HFFc6 (cell line): ENCODE measurements at regions not wholly inside any gene's neighbourhood (a gene's known extent, or its start where the extent isn't known, plus 50 kb on each side); places are given as distances from the start of the nearest gene placed in this dataset.

Source experiments
- DNase-seq: peaks from one replicate; pipeline ENCODE4 v3.0.0-alpha.2; 2018
- H3K27ac Mint-ChIP-seq: 2 replicates; pipeline ENCODE4 v1.8.0; 2020; ENCODE audit warnings: mild to moderate bottlenecking, mixed read lengths
- H3K27me3 Mint-ChIP-seq: 2 replicates; pipeline ENCODE4 v1.8.0; 2021; ENCODE audit warnings: mild to moderate bottlenecking, moderate library complexity, mixed read lengths; ENCODE audit not compliant: insufficient read depth
- H3K36me3 Mint-ChIP-seq: 2 replicates; pipeline ENCODE4 v1.8.0; 2021; ENCODE audit warnings: low read depth, mixed read lengths
- H3K4me1 Mint-ChIP-seq: 2 replicates; pipeline ENCODE4 v1.8.0; 2020; ENCODE audit warnings: low read depth, mixed read lengths
- H3K4me3 Mint-ChIP-seq: 2 replicates; pipeline ENCODE4 v1.8.0; 2020; ENCODE audit warnings: mild to moderate bottlenecking, moderate library complexity, mixed read lengths
- H3K9me3 Mint-ChIP-seq: 2 replicates; pipeline ENCODE4 v1.8.0; 2020; ENCODE audit warnings: mild to moderate bottlenecking, mixed read lengths
- CTCF ChIP-seq: fragments of 200-600 bp; sonication (generic); IDR thresholded peaks from 2 replicates; pipeline ENCODE4 v1.5.0; 2021; ENCODE audit warnings: antibody characterized with exemption, mild to moderate bottlenecking

- Mint-ChIP-seq H3K27me3 (no peaks in the 10 kb centered on the region; the same call in none of the 2 replicates), H3K9me3 (no peaks in the 10 kb centered on the region), H3K36me3 (no peaks in the 10 kb centered on the region), H3K4me3 (no peak overlapping the region), H3K4me1 (no peaks in the 10 kb centered on the region), H3K27ac (no peak overlapping the region)
- TF ChIP-seq CTCF = no peak
- no peak for DNase-seq
These were observed 82.3 kb upstream of the EDNRA start for GRCh38 chr4:147398556-147398955.

GRCh38 chr4:147400721-147401120, 80.2 kb upstream of the EDNRA start:
- H3K4me1 Mint-ChIP-seq = no peaks in the 10 kb centered on the region
- no peak overlapping the region for H3K27ac Mint-ChIP-seq
- DNase-seq = no peak
- H3K36me3 Mint-ChIP-seq = no peaks in the 10 kb centered on the region
- H3K9me3 Mint-ChIP-seq = peaks cover 13% of the 10 kb centered on the region
- no peaks in the 10 kb centered on the region; the same call in 1 of the 2 replicates for H3K27me3 Mint-ChIP-seq
- TF ChIP-seq CTCF = no peak
- H3K4me3 Mint-ChIP-seq = no peak overlapping the region

DNA sequence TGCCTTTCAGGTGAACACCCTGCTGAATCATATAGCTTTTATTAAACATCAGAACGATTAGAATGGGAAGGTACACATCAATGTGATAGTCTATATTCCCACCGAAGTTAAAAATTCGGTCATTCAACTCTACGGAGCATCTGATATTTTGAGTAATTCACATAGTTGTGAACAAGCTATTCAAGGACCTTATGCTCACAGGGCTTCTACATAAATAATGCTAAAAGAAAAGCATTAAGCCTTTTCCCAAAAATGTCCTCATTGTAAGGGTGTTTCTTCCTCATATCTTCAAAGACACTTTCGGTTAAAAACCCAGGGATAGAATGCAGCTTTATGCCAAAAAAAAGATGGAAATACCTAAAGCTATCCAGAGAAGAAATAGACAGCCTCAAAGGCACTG, 79.7 kb upstream of the EDNRA start:
- no peak overlapping the region for H3K27ac Mint-ChIP-seq
- no peak for TF ChIP-seq CTCF

DNA sequence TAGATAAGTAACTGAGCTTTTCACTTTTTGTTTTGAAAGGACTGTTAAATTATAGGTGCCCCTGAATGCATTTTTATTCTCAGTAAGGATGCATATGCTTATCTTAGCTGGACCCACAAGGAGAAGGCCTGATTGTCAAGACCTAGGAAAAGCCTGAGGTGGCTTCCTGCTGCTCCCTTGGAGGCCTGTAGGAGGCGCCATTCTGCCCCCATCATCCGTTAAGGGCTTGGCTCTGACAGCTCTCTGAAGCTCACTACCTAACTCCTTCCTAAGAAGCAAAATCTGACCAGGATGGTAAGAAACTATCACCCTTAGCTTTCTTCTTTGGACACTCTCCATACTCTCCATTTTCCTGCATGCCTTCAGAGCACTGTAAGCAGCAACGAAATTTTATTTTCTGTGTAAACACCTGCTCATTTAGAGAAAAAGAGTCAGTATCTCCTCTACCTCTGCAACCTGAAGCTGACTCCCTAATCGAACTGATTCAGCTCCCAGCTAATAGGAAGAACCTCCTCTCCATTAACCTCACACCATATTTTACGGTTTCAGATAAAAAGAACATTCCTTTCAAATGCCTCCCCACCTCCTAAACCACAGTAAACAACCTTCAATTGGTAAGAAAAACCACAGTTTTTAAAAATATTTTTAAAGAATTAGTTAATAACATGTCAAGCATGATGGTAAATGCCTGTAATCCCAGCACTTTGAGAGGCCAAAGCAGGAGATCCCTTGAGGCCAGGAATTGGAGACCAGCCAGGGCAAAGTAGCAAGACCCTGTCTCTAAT, 73.4 kb upstream of the EDNRA start:
- peaks cover 13% of the 10 kb centered on the region for H3K9me3 Mint-ChIP-seq
- no peaks in the 10 kb centered on the region for H3K36me3 Mint-ChIP-seq
- H3K4me3 Mint-ChIP-seq = no peak overlapping the region
- H3K27ac Mint-ChIP-seq = no peak overlapping the region
- DNase-seq = no peak
- peaks cover 2% of the 10 kb centered on the region; the same call in 1 of the 2 replicates for H3K27me3 Mint-ChIP-seq
- TF ChIP-seq CTCF = peak; percentile 62
- H3K4me1 Mint-ChIP-seq = no peaks in the 10 kb centered on the region

More for the DNA sequence above, 79.7 kb upstream of the EDNRA start:
- Mint-ChIP-seq H3K4me1 (no peaks in the 10 kb centered on the region), H3K4me3 (no peak overlapping the region), H3K27me3 (no peaks in the 10 kb centered on the region; the same call in 1 of the 2 replicates), H3K9me3 (peaks cover 13% of the 10 kb centered on the region), H3K36me3 (no peaks in the 10 kb centered on the region)
- DNase-seq = no peak

DNA sequence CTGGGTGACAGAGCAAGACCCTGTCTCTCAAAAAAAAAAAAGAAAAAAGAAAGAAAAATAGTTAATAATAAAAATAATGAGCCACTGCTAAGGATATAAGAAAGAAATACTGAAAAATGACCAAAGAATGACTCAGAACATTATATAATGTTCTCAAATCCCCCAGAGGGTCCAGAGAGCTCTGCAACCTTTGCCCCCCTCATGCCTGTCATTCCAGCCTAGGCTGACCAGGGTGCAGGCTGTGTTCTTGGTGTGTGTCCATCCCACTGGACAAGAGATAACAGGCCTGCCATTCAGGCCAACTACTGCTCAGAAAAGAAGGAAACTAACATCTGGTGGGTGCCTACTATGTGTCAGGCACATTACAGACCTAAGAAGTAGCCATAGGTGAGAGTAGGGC, 72.7 kb upstream of the EDNRA start:
- H3K4me1 Mint-ChIP-seq = no peaks in the 10 kb centered on the region
- no peak overlapping the region for H3K4me3 Mint-ChIP-seq
- no peak for DNase-seq
- no peak overlapping the region for H3K27ac Mint-ChIP-seq
- H3K27me3 Mint-ChIP-seq = peaks cover 2% of the 10 kb centered on the region; the same call in 1 of the 2 replicates
- H3K9me3 Mint-ChIP-seq = peaks cover 13% of the 10 kb centered on the region
- H3K36me3 Mint-ChIP-seq = no peaks in the 10 kb centered on the region
- TF ChIP-seq CTCF = no peak
